ENCODE measurements at regions not wholly inside any gene's neighbourhood (a gene's known extent, or its start where the extent isn't known, plus 50 kb on each side); places are given as distances from the start of the nearest gene placed in this dataset.

GRCh38 chr2:234689911-234690379, 193.1 kb upstream of the ARL4C start:
- Histone ChIP-seq H3K9me3 (ENCODE audit: control insufficient read depth in 2 of 2, low read length in 2 of 2) (no peaks in the 10 kb centered on the region), H3K27ac (ENCODE audit: low read depth in 2 of 2, low read length in 2 of 2) (no peak overlapping the region), H3K27me3 (ENCODE audit: control insufficient read depth in 2 of 2, insufficient read depth in 2 of 2, low read length in 2 of 2) (no peaks in the 10 kb centered on the region), H3K4me1 (ENCODE audit: control insufficient read depth in 2 of 2, insufficient read depth in 2 of 2, low read length in 2 of 2) (peaks cover 0 to 5% of the 10 kb centered on the region in 2 donors), H3K4me3 (ENCODE audit: low read length in 2 of 2) (no peak overlapping the region), H3K9ac (ENCODE audit: low read depth in 1 of 2, low read length in 2 of 2) (no peak overlapping the region), H3K36me3 (ENCODE audit: control insufficient read depth in 2 of 2, insufficient read depth in 2 of 2, low read length in 2 of 2) (no peaks in the 10 kb centered on the region)

GRCh38 chr2:234687718-234688475, 191.0 kb upstream of the ARL4C start:
- H3K27me3 ChIP-seq (ENCODE audit: control insufficient read depth in 2 of 2, insufficient read depth in 2 of 2, low read length in 2 of 2) = no peaks in the 10 kb centered on the region

GRCh38 chr2:234686088-234686890, 189.4 kb upstream of the ARL4C start:
- H3K9ac ChIP-seq (ENCODE audit: low read depth in 1 of 2, low read length in 2 of 2) = no peak overlapping the region
- no peaks in the 10 kb centered on the region for H3K36me3 ChIP-seq (ENCODE audit: control insufficient read depth in 2 of 2, insufficient read depth in 2 of 2, low read length in 2 of 2)
- H3K4me1 ChIP-seq (ENCODE audit: control insufficient read depth in 2 of 2, insufficient read depth in 2 of 2, low read length in 2 of 2) = peaks cover 0 to 5% of the 10 kb centered on the region in 2 donors
- no peaks in the 10 kb centered on the region for H3K27me3 ChIP-seq (ENCODE audit: control insufficient read depth in 2 of 2, insufficient read depth in 2 of 2, low read length in 2 of 2)
- no peak overlapping the region for H3K27ac ChIP-seq (ENCODE audit: low read depth in 2 of 2, low read length in 2 of 2)
- no peak overlapping the region for H3K4me3 ChIP-seq (ENCODE audit: low read length in 2 of 2)
- H3K9me3 ChIP-seq (ENCODE audit: control insufficient read depth in 2 of 2, low read length in 2 of 2) = no peaks in the 10 kb centered on the region

More at GRCh38 chr2:234687718-234688475, 191.0 kb upstream of the ARL4C start:
- no peaks in the 10 kb centered on the region for H3K36me3 ChIP-seq (ENCODE audit: control insufficient read depth in 2 of 2, insufficient read depth in 2 of 2, low read length in 2 of 2)
- H3K4me3 ChIP-seq (ENCODE audit: low read length in 2 of 2) = no peak overlapping the region
- H3K9ac ChIP-seq (ENCODE audit: low read depth in 1 of 2, low read length in 2 of 2) = no peak overlapping the region
- H3K27ac ChIP-seq (ENCODE audit: low read depth in 2 of 2, low read length in 2 of 2) = no peak overlapping the region
- no peaks in the 10 kb centered on the region for H3K9me3 ChIP-seq (ENCODE audit: control insufficient read depth in 2 of 2, low read length in 2 of 2)
- peaks cover 0 to 5% of the 10 kb centered on the region in 2 donors for H3K4me1 ChIP-seq (ENCODE audit: control insufficient read depth in 2 of 2, insufficient read depth in 2 of 2, low read length in 2 of 2)

GRCh38 chr2:234684466-234684865, 187.6 kb upstream of the ARL4C start:
- no peak overlapping the region for H3K27ac ChIP-seq (ENCODE audit: low read depth in 2 of 2, low read length in 2 of 2)
- H3K27me3 ChIP-seq (ENCODE audit: control insufficient read depth in 2 of 2, insufficient read depth in 2 of 2, low read length in 2 of 2) = no peaks in the 10 kb centered on the region
- H3K9ac ChIP-seq (ENCODE audit: low read depth in 1 of 2, low read length in 2 of 2) = no peak overlapping the region
- H3K9me3 ChIP-seq (ENCODE audit: control insufficient read depth in 2 of 2, low read length in 2 of 2) = no peaks in the 10 kb centered on the region
- no peaks in the 10 kb centered on the region for H3K4me1 ChIP-seq (ENCODE audit: control insufficient read depth in 2 of 2, insufficient read depth in 2 of 2, low read length in 2 of 2)
- H3K36me3 ChIP-seq (ENCODE audit: control insufficient read depth in 2 of 2, insufficient read depth in 2 of 2, low read length in 2 of 2) = no peaks in the 10 kb centered on the region
- H3K4me3 ChIP-seq (ENCODE audit: low read length in 2 of 2) = no peak overlapping the region

- H3K9me3 ChIP-seq (ENCODE audit: control insufficient read depth in 2 of 2, low read length in 2 of 2) = no peaks in the 10 kb centered on the region
- H3K27me3 ChIP-seq (ENCODE audit: control insufficient read depth in 2 of 2, insufficient read depth in 2 of 2, low read length in 2 of 2) = no peaks in the 10 kb centered on the region
- H3K4me1 ChIP-seq (ENCODE audit: control insufficient read depth in 2 of 2, insufficient read depth in 2 of 2, low read length in 2 of 2) = no peaks in the 10 kb centered on the region
- H3K27ac ChIP-seq (ENCODE audit: low read depth in 2 of 2, low read length in 2 of 2) = no peak overlapping the region
- H3K36me3 ChIP-seq (ENCODE audit: control insufficient read depth in 2 of 2, insufficient read depth in 2 of 2, low read length in 2 of 2) = no peaks in the 10 kb centered on the region
- no peak overlapping the region for H3K4me3 ChIP-seq (ENCODE audit: low read length in 2 of 2)
- no peak overlapping the region for H3K9ac ChIP-seq (ENCODE audit: low read depth in 1 of 2, low read length in 2 of 2)
These were observed 187.1 kb upstream of the ARL4C start for GRCh38 chr2:234683950-234684349.

- Histone ChIP-seq H3K4me1 (ENCODE audit: control insufficient read depth in 2 of 2, insufficient read depth in 2 of 2, low read length in 2 of 2) (no peaks in the 10 kb centered on the region), H3K27ac (ENCODE audit: low read depth in 2 of 2, low read length in 2 of 2) (no peak overlapping the region), H3K36me3 (ENCODE audit: control insufficient read depth in 2 of 2, insufficient read depth in 2 of 2, low read length in 2 of 2) (no peaks in the 10 kb centered on the region), H3K9me3 (ENCODE audit: control insufficient read depth in 2 of 2, low read length in 2 of 2) (no peaks in the 10 kb centered on the region), H3K9ac (ENCODE audit: low read depth in 1 of 2, low read length in 2 of 2) (no peak overlapping the region), H3K4me3 (ENCODE audit: low read length in 2 of 2) (no peak overlapping the region), H3K27me3 (ENCODE audit: control insufficient read depth in 2 of 2, insufficient read depth in 2 of 2, low read length in 2 of 2) (no peaks in the 10 kb centered on the region)
These were observed 185.8 kb upstream of the ARL4C start for GRCh38 chr2:234682492-234683228.

- Histone ChIP-seq H3K4me3 (ENCODE audit: low read length in 2 of 2) (no peak overlapping the region), H3K27ac (ENCODE audit: low read depth in 2 of 2, low read length in 2 of 2) (no peak overlapping the region), H3K9ac (ENCODE audit: low read depth in 1 of 2, low read length in 2 of 2) (no peak overlapping the region)
These were observed 184.1 kb upstream of the ARL4C start for GRCh38 chr2:234680688-234681619.

GRCh38 chr2:234679741-234680687, 183.1 kb upstream of the ARL4C start:
- no peaks in the 10 kb centered on the region for H3K27me3 ChIP-seq (ENCODE audit: control insufficient read depth in 2 of 2, insufficient read depth in 2 of 2, low read length in 2 of 2)
- no peak overlapping the region for H3K27ac ChIP-seq (ENCODE audit: low read depth in 2 of 2, low read length in 2 of 2)

More at GRCh38 chr2:234680688-234681619, 184.1 kb upstream of the ARL4C start:
- Histone ChIP-seq H3K27me3 (ENCODE audit: control insufficient read depth in 2 of 2, insufficient read depth in 2 of 2, low read length in 2 of 2) (no peaks in the 10 kb centered on the region), H3K9me3 (ENCODE audit: control insufficient read depth in 2 of 2, low read length in 2 of 2) (no peaks in the 10 kb centered on the region), H3K36me3 (ENCODE audit: control insufficient read depth in 2 of 2, insufficient read depth in 2 of 2, low read length in 2 of 2) (no peaks in the 10 kb centered on the region), H3K4me1 (ENCODE audit: control insufficient read depth in 2 of 2, insufficient read depth in 2 of 2, low read length in 2 of 2) (no peaks in the 10 kb centered on the region)

More at GRCh38 chr2:234679741-234680687, 183.1 kb upstream of the ARL4C start:
- H3K4me1 ChIP-seq (ENCODE audit: control insufficient read depth in 2 of 2, insufficient read depth in 2 of 2, low read length in 2 of 2) = no peaks in the 10 kb centered on the region
- no peaks in the 10 kb centered on the region for H3K36me3 ChIP-seq (ENCODE audit: control insufficient read depth in 2 of 2, insufficient read depth in 2 of 2, low read length in 2 of 2)
- H3K9me3 ChIP-seq (ENCODE audit: control insufficient read depth in 2 of 2, low read length in 2 of 2) = no peaks in the 10 kb centered on the region
- H3K4me3 ChIP-seq (ENCODE audit: low read length in 2 of 2) = no peak overlapping the region
- H3K9ac ChIP-seq (ENCODE audit: low read depth in 1 of 2, low read length in 2 of 2) = no peak overlapping the region
